ENCODE measurements at regions not wholly inside any gene's neighbourhood (a gene's known extent, or its start where the extent isn't known, plus 50 kb on each side); places are given as distances from the start of the nearest gene placed in this dataset.

- 87 to 96% methylated on average over 9 of the region's 9 CpGs for WGBS, 2 donors
- intact Hi-C loops (cut with DNase I): no loop called here
- H3K36me3 ChIP-seq: no peaks in the 10 kb centered on the region
Measured at GRCh38 chr2:8279506-8279905, 402.4 kb upstream of the ID2 start.

GRCh38 chr2:8281234-8281633 is 400.6 kb upstream of the ID2 start:
- no peaks in the 10 kb centered on the region for H3K9me3 ChIP-seq
- H3K27ac ChIP-seq: no peak overlapping the region
- intact Hi-C loops (cut with DNase I): no loop called here
- WGBS, 2 donors: 76 to 93% methylated on average over 4 of the region's 4 CpGs
- H3K36me3 ChIP-seq: no peaks in the 10 kb centered on the region
- no peak overlapping the region for H3K4me3 ChIP-seq
- peaks cover 0 to 8% (median 0%) of the 10 kb centered on the region in 3 donors for H3K4me1 ChIP-seq
- no peak for DNase-seq
- no peak for TF ChIP-seq POLR2A (IDR thresholded peaks at IDR 0.05)
- TF ChIP-seq CTCF (IDR thresholded peaks at IDR 0.05): no peak
- no peaks in the 10 kb centered on the region for H3K27me3 ChIP-seq

More at GRCh38 chr2:8279506-8279905, 402.4 kb upstream of the ID2 start:
- no peaks in the 10 kb centered on the region for H3K9me3 ChIP-seq
- no peak for TF ChIP-seq POLR2A (IDR thresholded peaks at IDR 0.05)
- no peak overlapping the region for H3K27ac ChIP-seq
- H3K27me3 ChIP-seq: no peaks in the 10 kb centered on the region
- no peak for DNase-seq
- H3K4me3 ChIP-seq: no peak overlapping the region
- peaks cover 0 to 8% (median 0%) of the 10 kb centered on the region in 3 donors for H3K4me1 ChIP-seq

- Histone ChIP-seq H3K9me3 (no peaks in the 10 kb centered on the region), H3K4me3 (no peak overlapping the region), H3K27me3 (no peaks in the 10 kb centered on the region), H3K36me3 (no peaks in the 10 kb centered on the region), H3K27ac (no peak overlapping the region), H3K4me1 (peaks cover 0 to 8% (median 0%) of the 10 kb centered on the region in 3 donors)
- 73 to 81% methylated on average over 20 to 24 of the region's 25 CpGs for WGBS, 2 donors
- intact Hi-C loops (cut with DNase I): no loop called here
- TF ChIP-seq CTCF (IDR thresholded peaks at IDR 0.05) (no peak), POLR2A (IDR thresholded peaks at IDR 0.05) (no peak)
- DNase-seq: no peak
Measured at GRCh38 chr2:8281950-8282857, 399.7 kb upstream of the ID2 start.

GRCh38 chr2:8282858-8283252 is 399.0 kb upstream of the ID2 start:
- Histone ChIP-seq H3K9me3 (no peaks in the 10 kb centered on the region), H3K36me3 (no peaks in the 10 kb centered on the region), H3K4me1 (peaks cover 0 to 4% (median 0%) of the 10 kb centered on the region in 3 donors), H3K27ac (no peak overlapping the region), H3K27me3 (no peaks in the 10 kb centered on the region), H3K4me3 (no peak overlapping the region)
- WGBS, 2 donors: 76 to 77% methylated on average over 10 to 13 of the region's 13 CpGs
- TF ChIP-seq CTCF (IDR thresholded peaks at IDR 0.05) (no peak), POLR2A (IDR thresholded peaks at IDR 0.05) (no peak)
- intact Hi-C loops (cut with DNase I): no loop called here
- no peak for DNase-seq

- Histone ChIP-seq H3K9me3 (no peaks in the 10 kb centered on the region), H3K4me3 (no peak overlapping the region), H3K27me3 (no peaks in the 10 kb centered on the region), H3K36me3 (no peaks in the 10 kb centered on the region), H3K27ac (no peak overlapping the region), H3K4me1 (no peaks in the 10 kb centered on the region)
- TF ChIP-seq CTCF (IDR thresholded peaks at IDR 0.05): peak in 1 of 6 experiments; percentile 21
- no peak for TF ChIP-seq POLR2A (IDR thresholded peaks at IDR 0.05)
- 61 to 74% methylated on average over 3 of the region's 3 CpGs for WGBS, 2 donors
- intact Hi-C loops (cut with DNase I): no loop called here
- no peak for DNase-seq
Measured at GRCh38 chr2:8285081-8285480, 396.8 kb upstream of the ID2 start.
